HEK293T (cell line): ENCODE measurements at regions not wholly inside any gene's neighbourhood (a gene's known extent, or its start where the extent isn't known, plus 50 kb on each side); places are given as distances from the start of the nearest gene placed in this dataset.

Experiments used
- BHLHE40 ChIP-seq: fragments of 450-650 bp; IDR thresholded peaks from 2 replicates; pipeline ENCODE4 v1.6.1; 2016; ENCODE audit warnings: mild to moderate bottlenecking, moderate library complexity, borderline replicate concordance
- CTBP1 ChIP-seq: fragments of 450-650 bp; IDR thresholded peaks from 2 replicates; pipeline ENCODE4 v1.6.1; 2016; ENCODE audit warnings: borderline replicate concordance
- FOXA1 ChIP-seq: fragments of 450-650 bp; IDR thresholded peaks from 2 replicates; pipeline ENCODE4 v1.6.1; 2016; ENCODE audit warnings: mild to moderate bottlenecking
- HDGF ChIP-seq: fragments of 450-650 bp; IDR thresholded peaks from 2 replicates; pipeline ENCODE4 v1.6.1; 2017; ENCODE audit warnings: antibody characterized with exemption, borderline replicate concordance
- SP1 ChIP-seq: fragments of 450-650 bp; IDR thresholded peaks from 2 replicates; pipeline ENCODE4 v1.6.1; 2017
- SUZ12 ChIP-seq: fragments of 450-650 bp; IDR thresholded peaks from 2 replicates; pipeline ENCODE4 v1.6.1; 2016; ENCODE audit warnings: mild to moderate bottlenecking

- TF ChIP-seq BHLHE40 (no peak), SUZ12 (no peak), SP1 (no peak), FOXA1 (no peak), CTBP1 (no peak), HDGF (no peak)
These were observed 186.6 kb downstream of the EMX2 start for GRCh38 chr10:117729156-117729555.
